ENCODE measurements at regions not wholly inside any gene's neighbourhood (a gene's known extent, or its start where the extent isn't known, plus 50 kb on each side); places are given as distances from the start of the nearest gene placed in this dataset.

DNA sequence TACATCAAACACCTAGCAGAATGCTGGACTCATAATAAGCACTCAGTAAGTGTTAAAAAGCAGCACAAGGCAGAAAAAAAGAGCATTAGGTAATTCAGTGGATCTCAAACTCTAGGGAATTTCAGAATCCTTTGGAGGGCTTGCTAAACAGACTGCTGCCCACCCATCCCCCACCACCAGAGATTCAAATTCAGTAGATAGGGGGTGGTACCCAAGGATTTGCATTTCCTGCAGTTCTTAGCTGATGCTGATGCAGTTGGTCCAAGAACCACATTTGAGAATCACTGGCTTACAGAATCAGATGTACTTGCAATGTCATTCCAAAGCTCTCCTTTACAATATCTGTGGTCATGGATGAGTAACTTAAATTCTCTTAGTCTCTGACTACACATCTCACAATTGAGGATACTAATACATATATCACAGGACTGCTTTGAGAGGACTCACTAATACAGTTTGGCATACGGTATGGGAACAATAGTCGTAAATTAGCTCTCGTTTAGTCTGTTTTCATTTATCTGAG lies 664.5 kb downstream of the KCNA4 start:
- no peak for DNase-seq (ENCODE audit: low read depth in 2 of 2)

DNA sequence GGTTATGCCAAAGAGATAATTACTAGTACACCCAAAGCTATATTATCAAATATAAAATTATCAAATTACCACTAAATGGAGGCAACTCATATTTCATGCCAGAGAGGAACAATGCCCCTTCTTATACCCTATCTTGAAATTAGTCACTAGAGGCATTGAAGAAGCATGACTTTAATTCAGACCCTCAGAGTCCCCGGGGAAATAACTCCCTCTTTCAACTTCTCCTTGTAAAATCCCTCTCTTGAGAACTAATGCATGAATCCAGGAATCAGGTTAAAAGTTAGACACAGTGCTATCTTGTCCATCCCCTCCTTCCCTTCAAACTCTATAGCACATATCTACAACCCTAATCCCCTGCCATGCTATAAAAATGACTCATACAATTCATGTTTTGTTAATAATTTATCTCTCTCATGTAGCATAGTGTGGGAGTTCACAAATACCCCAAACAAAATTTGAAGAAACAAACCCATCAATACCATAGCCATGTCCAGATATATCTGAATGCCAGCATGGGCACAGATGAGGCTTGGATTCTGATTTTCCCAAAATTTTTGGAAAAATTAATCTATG lies 665.4 kb downstream of the KCNA4 start:
- DNase-seq (ENCODE audit: low read depth in 2 of 2), result no peak

DNA sequence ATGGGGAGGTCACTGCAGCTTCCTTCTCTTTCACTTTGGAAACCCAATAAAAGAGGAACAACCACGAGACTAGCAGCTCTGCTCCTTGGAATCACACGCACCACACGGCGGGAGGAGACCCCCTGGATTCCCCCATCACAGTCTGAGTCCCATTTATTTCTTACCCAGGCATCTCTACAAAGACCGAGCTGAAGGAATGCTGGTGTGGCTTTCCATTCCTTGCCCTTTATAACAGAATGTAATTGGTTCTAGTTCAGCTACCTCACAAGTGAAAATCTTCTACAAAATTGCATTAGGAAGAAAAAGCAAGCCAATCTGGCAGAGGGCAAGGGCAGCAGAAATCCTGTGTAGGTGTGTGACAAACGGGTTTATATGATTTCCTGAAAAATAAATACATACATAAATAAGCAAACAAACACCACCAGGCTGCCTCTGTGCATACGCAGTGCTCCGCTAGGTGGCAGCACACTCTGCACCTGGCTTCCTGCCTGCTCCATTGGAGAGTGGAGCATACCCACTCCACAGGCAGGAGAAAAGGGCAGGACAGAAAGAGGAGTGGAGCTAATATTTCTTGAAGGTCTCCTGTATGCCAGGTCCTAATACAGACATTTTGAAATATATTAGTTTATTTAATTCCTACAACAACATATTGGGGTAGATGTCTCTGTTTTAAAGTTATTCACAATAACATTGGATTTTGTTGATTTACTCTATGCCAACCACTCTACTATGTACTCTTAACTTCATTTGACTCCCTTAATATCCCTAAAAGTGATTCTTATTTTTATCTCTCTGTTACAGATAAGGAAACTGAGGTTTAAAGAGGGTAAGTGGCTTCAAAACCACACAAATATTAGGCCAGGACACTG lies 673.1 kb downstream of the KCNA4 start:
- no peak for DNase-seq (ENCODE audit: low read depth in 2 of 2)

DNA sequence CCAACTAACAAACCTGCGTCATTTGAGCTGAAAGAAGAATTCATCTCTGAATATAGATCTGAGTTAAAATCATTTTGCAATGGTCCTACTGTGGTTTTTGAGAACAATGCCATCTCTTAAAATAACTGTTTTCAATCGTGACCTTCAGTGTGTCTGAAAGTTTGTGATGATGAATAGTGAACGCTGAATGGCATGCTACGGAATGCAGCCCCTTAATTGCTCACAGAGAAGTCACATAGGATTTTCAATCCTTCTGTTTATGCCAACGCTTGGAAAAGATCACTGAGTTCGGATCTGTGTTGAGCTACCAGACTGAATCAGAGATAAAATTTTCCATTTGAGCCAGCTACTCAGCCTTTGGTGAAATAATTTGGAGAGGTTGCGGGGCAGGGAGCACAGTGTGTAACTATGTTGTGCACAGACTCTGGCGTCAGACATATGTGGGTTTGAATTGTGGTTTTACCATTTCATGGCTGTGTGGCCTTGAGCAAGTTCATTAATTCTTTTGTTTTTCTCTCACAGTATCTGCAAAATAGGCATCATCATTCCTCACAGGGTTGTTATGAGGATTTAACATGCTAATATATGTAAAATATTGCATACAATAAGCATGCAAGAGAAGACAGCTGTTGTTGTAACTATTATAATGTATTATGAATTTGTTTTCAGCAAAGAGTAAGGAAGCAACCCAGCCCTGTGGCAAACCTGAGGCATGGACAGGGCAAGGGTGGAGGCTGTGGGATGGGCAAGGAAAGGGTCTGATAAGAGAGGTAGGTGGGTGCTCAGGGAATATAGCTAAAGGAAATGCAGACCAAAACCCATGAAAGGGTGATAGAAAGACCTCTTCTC lies 679.9 kb downstream of the KCNA4 start:
- no peak for DNase-seq (ENCODE audit: low read depth in 2 of 2)

DNA sequence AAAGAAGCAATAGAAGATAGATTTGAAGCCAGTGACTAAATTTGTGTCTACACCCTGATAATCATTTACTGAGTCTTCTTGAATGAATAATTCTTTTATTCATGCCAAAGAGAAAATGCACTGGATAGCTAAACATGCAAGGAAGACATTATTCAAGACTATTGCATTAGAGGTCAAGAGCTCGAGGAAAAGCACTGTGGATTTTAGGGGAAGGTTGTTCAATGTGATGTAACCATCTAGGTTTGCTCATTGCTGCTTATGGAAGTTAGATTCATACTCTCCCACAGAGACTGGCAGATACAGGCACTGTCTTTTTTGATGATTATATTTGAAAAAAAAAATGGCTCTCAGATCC lies 682.1 kb downstream of the KCNA4 start:
- no peak for DNase-seq (ENCODE audit: low read depth in 2 of 2)

DNA sequence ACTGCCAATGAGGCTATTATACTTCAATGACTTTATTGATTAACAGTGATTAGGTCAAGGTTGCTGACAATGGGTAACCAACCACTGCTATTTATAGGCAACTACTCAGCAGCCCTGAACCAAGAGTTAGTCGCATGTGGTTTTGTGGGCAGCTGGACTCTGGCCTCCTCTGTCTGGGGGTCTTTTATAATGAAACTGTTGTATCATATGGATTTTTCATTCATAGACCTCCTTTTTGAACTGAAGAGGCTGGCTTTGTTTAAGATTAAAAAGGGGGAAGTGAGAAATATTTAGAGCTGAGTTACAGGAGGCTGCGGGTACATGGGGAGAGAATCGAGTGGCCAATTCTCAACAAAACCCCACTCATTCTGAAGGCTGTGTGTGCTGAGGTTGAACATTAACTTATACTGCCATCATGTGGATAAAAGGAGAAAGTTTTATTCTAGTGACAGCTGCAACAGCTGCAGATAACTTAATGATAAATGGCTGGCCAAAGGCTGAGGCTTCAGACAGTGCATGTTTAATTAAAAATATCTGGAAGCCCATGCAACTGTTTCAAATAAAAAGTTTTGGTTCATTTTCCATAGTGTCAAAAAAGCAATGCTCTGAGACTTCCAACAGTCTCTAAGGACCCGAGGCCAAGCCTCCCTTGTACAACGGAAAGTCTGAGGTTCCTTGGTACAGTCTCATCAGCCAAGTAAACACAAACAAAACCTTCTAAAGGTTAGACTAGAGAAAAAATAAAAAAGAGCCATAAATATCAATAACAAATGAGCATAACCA lies 682.6 kb downstream of the KCNA4 start:
- peak; percentile 60 to 63 for DNase-seq (ENCODE audit: low read depth in 2 of 2)

DNA sequence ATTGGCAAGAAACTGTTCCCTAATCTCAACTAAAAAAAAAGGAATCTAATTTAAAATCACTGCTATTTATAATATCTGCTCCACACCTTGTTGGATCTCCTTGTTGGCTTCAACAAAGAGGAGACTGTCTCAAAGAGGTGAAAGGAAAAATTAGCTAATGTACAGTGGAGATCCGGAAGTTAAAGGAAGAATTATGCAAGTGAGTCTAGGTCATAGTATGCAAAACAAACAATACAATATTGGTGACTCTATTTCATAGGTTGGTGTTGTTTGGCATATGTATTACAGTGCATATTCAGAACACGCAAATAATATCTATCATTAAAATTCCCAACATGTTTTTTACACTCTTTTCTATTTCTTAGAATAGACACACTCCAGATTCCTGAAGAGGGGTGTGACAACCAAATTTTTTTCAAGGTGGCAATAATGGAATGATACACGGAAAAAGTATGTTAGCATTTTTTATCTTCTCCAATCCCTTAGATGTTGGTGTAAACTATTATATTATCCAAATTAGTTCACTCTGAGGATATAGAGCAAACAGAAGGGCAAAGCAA lies 685.3 kb downstream of the KCNA4 start:
- DNase-seq (ENCODE audit: low read depth in 2 of 2), result no peak

DNA sequence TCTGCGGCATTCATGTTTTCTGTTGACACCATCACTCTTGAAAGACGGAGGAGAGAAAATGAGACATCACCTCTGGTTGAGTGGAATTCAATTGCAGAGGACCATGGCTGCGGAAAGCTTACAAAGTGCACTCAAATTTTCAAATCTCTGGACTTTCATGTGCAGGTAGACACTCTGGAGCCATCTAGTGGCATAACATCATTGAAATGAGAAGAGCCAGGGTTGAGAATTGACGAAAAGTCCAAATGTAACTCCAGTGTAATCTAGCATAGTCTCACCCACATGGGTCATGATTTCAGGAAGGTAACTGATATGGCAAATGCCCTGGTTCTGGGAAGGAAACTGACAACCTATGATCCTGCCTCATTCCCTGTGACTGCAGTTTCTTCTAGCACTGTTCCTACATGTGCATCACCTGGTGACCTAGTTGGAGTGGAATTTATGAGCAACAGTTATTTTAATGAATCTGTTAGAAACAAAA lies 687.8 kb downstream of the KCNA4 start:
- DNase-seq (ENCODE audit: low read depth in 2 of 2), result peak; percentile 58 to 62

DNA sequence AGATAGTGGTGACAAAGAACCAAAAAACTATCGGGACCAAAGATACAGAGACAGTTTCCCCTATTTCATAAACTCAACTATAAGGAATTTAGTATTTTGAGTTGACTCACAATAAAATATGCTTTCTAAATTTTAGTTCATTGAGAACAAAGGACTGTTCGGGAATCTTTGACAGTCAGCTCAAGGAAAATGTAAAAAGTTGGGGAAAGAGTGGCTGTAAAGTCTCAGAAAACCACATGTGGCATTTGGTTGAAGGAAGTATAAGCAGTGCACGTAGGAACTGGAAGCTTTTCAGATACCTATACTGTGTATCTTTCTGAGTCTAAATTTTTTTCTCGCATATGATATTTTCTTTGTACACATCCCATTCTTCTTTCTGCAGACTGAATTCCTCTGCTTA lies 688.9 kb downstream of the KCNA4 start:
- DNase-seq (ENCODE audit: low read depth in 2 of 2), result no peak

DNA sequence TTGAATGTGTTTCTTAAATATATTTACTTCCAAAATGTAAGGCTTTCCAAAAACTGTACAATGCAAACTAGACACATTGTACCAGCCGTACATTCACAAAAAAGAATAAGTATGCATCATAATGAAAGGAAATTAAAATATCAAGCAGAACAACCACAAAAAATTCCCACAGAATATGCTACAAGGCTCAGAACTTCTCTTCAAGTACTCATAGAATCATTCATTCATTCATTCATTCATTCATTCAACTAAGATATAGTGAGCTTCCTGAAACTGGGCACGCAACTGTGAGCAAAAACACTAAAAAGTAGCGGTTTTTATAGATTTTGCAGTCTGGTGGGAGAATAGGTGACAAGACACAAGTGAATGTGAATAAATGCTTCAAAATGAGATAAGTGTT lies 690.1 kb downstream of the KCNA4 start:
- DNase-seq (ENCODE audit: low read depth in 2 of 2), result no peak

DNA sequence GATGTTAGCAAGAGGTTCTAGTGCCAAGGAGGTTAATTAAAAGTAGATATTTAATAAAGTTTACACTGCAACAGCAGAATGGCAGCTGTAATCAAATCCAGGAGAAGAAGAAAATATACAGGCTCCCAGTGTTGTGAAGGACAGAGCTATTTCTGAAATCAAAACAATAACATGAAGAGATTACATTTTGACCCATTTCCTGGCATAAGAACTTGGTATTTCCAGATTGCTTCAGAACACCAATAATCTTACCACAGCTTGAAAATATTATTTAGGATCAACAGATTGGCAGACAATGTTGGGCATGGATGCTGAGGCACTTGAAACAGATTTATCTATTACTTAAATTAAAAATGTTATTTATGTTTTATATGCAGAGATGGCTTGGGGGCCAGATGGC lies 692.5 kb downstream of the KCNA4 start:
- no peak for DNase-seq (ENCODE audit: low read depth in 2 of 2)

DNA sequence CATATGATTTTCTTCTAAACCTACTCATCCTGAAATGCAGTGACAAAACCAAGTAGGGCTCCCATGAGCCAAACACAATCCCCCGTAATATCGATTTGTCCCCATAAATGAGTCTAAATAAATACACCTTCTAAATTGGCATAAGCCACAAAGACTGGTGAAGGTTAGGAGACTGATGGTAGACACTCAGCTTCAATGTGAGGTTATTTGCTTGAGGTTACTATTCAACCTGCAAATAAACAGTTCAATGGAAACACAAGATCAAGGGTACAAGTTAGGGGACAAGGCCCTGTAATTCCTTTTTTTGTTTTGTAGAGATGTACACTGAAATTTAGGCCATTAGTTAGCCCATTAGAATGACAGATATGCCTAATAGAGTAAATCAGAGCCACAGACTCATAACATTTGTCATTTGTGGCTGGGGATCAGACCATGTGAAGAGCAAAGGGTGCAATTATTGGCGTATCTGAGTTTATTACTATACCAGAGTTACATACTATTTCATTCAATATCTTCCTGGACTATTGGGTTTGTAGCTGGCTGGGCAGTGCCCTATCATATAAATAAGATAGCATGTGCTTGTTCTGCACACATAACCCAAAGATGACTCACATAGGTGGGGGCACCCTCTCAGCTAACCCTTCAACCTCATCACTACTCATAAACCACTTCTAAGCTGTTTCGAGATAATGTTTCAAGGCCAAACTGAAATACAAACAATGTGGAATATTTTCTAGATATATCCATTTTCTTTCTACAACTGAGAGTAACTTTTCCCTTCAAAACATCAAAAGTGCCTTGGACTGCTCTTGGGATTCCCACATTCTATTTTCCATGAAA lies 695.3 kb downstream of the KCNA4 start:
- no peak for DNase-seq (ENCODE audit: low read depth in 2 of 2)

DNA sequence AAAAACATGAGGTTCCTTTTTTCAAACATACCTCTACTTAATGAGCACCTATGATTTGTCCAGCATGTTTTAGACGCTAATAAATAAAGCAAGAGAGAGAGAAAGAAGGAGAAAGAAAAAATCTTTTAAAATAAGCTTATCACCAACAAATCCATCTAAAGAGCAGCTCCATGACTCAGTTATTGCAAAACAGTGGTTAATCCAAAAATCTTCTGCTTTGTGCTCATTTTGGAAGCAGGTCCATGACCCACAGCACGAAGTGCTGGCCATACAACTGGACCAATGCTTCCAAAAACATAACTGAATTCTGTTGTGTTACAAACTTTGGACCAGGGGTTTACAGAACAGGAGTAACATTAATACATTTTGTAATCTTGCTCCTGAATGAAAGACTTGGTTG lies 696.6 kb downstream of the KCNA4 start:
- no peak for DNase-seq (ENCODE audit: low read depth in 2 of 2)

DNA sequence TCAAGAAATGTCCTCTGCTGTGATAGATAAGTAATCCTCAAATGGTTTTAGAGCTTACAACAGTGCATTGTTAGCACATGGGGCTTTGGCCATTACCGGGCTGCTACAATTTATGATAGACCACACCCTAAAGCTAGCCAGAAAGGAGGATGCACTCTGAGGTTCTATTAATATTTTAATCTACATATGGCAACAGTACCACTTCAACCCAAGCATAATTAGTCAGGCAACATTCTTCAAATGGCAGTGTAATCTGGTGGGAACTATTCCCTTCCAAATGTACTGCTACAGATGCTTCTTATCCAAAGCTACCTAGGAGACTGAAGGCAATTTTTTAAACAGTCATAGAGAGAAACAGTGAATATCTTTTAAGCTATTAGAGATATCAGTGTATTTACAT lies 697.6 kb downstream of the KCNA4 start:
- no peak for DNase-seq (ENCODE audit: low read depth in 2 of 2)

DNA sequence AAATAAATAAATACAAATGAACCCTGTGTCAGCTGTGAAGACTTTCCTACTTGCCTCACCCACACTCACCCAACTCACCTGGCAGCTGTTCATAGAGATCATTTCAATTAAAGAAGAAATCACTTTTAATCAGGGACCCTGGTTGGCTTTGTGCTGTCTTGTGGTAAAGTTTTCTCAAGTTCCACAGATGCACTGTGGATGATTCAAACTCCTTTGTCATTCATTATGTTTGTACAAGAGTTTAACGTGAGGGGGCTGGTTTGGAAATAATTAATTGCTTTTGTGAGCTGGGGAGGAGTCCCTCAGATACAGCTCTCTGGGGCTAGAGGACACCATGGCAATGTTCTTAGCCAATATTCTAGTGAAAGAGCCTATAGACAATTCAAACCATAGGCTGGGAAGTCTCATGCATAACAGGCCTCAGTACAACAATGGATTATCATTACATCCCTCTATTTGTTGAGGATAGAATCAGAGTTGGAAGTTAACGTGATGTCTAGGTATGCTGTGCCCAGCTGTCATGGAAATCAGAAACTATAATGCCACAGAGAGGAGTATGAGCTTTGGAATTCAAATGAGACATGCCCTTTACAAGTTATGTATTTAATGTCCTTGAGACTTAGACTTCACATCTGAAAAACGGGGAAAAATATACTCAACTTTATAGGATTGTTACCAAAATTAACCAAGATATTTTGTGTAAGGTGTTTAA lies 698.5 kb downstream of the KCNA4 start:
- DNase-seq (ENCODE audit: low read depth in 2 of 2), result peak; percentile 58 to 66

DNA sequence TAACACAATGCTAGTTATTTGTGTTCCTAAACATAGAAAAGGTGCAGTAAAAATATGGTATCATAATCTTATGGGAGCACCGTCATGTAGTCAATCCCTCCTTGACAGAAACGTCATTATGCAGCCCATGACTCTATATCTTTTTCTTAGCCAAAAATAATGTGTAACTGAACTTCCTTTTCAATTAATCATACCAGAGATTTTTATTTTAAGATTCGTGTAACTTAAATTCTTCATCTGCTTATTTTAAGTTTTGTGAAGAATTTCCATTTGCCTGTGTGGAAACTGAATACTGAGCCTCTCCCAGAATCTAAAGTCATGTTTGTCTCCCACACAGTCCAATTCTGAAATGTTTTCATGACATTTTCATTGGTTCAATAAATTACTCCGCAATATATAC lies 699.1 kb downstream of the KCNA4 start:
- DNase-seq (ENCODE audit: low read depth in 2 of 2), result peak in 1 of 2 experiments; percentile 41

DNA sequence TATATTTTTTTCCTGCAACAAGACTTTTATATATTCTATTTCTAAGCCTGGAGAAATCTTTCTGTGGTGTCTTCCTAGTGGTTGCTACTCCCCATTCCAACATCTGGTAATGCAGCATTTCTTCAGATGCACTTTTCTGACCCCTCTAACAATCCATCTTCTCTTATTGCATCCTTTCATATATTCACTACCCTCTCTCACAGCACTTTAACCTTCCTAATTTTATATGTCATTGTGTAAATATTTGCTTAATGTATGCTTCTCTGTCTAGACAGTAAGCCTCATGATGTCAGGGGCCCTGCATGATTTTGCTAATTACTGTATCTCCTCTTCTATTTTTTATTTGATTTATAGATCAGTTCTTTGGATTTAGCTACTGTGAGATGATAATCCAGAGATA lies 701.6 kb downstream of the KCNA4 start:
- DNase-seq (ENCODE audit: low read depth in 2 of 2), result no peak

DNA sequence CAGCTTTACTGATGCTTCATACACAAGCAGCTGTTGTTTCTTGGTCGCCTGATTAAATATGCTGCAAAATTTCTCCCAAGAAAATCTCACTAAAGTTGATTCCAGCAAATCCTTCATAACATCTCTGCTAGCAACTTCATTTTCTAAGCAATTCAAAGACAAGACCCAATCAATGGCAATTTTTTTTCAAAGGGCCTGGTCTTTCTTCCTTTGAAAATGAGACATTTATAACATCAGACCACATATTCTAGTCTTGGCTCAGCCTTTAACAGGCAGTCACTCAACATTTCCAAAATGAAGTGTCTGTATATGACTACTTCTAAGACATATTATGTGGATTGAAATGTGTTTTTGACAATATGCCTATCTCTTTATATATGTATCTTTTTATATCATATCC lies 702.6 kb downstream of the KCNA4 start:
- DNase-seq (ENCODE audit: low read depth in 2 of 2), result no peak

DNA sequence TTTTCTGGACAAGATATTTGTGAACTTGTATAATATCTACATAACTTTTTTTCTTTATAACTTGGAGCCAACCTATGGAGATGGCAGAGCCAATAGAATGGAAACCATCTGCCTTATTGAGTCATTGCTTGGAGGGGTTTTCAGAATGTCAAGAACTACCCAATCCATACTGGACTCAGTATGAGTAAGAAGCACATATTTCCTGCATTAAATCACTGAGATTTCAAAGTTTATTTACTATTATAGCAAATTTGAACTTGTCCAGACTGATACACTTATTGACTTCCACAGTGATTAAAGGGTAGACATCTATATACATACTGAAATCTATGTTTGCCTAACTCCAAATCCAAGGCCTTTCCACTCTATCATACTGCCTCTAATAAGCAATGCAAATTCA lies 704.0 kb downstream of the KCNA4 start:
- DNase-seq (ENCODE audit: low read depth in 2 of 2), result no peak

All from fibroblast of skin of left quadriceps (primary cell).